HepG2 (cell line): ENCODE measurements at regions not wholly inside any gene's neighbourhood (a gene's known extent, or its start where the extent isn't known, plus 50 kb on each side); places are given as distances from the start of the nearest gene placed in this dataset.

Experiments
- ATAC-seq: fragments of 200-7000 bp; cut with Tn5 transposase; 3 replicates; pipeline ENCODE4 v1.9.1; 2020; ENCODE audit warnings: mild to moderate bottlenecking, moderate library complexity
- BruUV-seq: library from RNA; stranded (reverse); fragments of 400-500 nt; replicated peaks from 2 replicates; lab custom pipeline; 2021; lab: Mats Ljungman, UMichigan
- CTCF ChIA-PET: fragments of 300-600 bp; formaldehyde crosslinking; extraction: SDS; loops from one replicate; lab custom pipeline; 2021; ENCODE audit warnings: low total read pairs, inconsistent platforms, low intra/inter-chr PET ratio; lab: Yijun Ruan, JAX
- POLR2A ChIA-PET: fragments of 350-600 bp; sonication (Branson Sonifier 250); formaldehyde crosslinking; loops from one replicate; lab custom pipeline; 2020; ENCODE audit warnings: antibody characterized with exemption, inconsistent platforms; lab: Yijun Ruan, JAX
- DNase-seq: peaks from one replicate; pipeline ENCODE4 v3.0.0-alpha.2; 2015; ENCODE audit warnings: low spot score
- FAIRE-seq: peaks from 3 replicates; lab custom pipeline; 2011; peaks lifted over from hg19 to GRCh38; lab: Jason Lieb, UNC
- H2AFZ ChIP-seq: one replicate; pipeline ENCODE4 v1.6.1; 2011; ENCODE audit warnings: low read length, inconsistent platforms
- H3K27ac ChIP-seq: fragments of 300-600 bp; 3 replicates; pipeline ENCODE4 v1.8.0; 2011; ENCODE audit warnings: mixed run types, mild to moderate bottlenecking, mixed read lengths, low read length, inconsistent platforms; ENCODE audit not compliant: insufficient read depth; ENCODE audit errors: extremely low read length
- H3K27me3 ChIP-seq, 2 experiments: fragments of 200-600 bp in 1 of 2; 2 replicates in 1 of 2; 3 replicates in 1 of 2; pipeline versions ENCODE4 v1.6.0 to v1.8.0; 2011; ENCODE audit warnings: low read length in 2 of 2, mild to moderate bottlenecking in 2 of 2, moderate library complexity in 2 of 2, inconsistent platforms in 1 of 2; ENCODE audit not compliant: insufficient read depth in 2 of 2, control insufficient read depth in 1 of 2
- H3K36me3 ChIP-seq, 2 experiments: fragments of 200-600 bp in 1 of 2; replicated peaks in 1 of 2; 2 replicates in 1 of 2; 3 replicates in 1 of 2; pipeline versions ENCODE4 v1.5.1 to v1.8.0; 2011; ENCODE audit warnings: low read length in 2 of 2, inconsistent platforms in 1 of 2; ENCODE audit not compliant: insufficient read depth in 2 of 2, control insufficient read depth in 1 of 2
- H3K4me1 ChIP-seq: 2 replicates; pipeline ENCODE4 v1.5.1; 2012; ENCODE audit warnings: low read length, inconsistent platforms; ENCODE audit not compliant: insufficient read depth
- H3K4me2 ChIP-seq: 2 replicates; pipeline ENCODE4 v1.6.0; 2011; ENCODE audit warnings: low read depth, low read length, inconsistent platforms
- H3K4me3 ChIP-seq, 3 experiments: fragments of 200-600 bp in 1 of 3; sonication (generic), shearing (Covaris generic) in 1 of 3; replicated peaks in 1 of 3; 2 replicates each; pipeline ENCODE4 v1.5.1; 2011 to 2016; ENCODE audit warnings: low read length in 3 of 3, inconsistent platforms in 2 of 3, low read depth in 2 of 3, mild to moderate bottlenecking in 2 of 3, control low read depth in 1 of 3, mixed read lengths in 1 of 3; ENCODE audit not compliant: insufficient read depth in 1 of 3
- H3K79me2 ChIP-seq: one replicate; pipeline ENCODE4 v1.6.1; 2011; ENCODE audit warnings: low read length, inconsistent platforms; ENCODE audit not compliant: insufficient read depth
- H3K9ac ChIP-seq: 2 replicates; pipeline ENCODE4 v1.6.0; 2011; ENCODE audit warnings: mild to moderate bottlenecking, low read depth, low read length, inconsistent platforms; ENCODE audit not compliant: insufficient read depth
- H3K9me3 ChIP-seq: 2 replicates; pipeline ENCODE4 v1.5.1; 2012; ENCODE audit warnings: mild to moderate bottlenecking, low read length
- H4K20me1 ChIP-seq: 2 replicates; pipeline ENCODE4 v1.6.0; 2011; ENCODE audit warnings: inconsistent platforms, mild to moderate bottlenecking, low read length, moderate library complexity; ENCODE audit not compliant: insufficient read depth
- ATAD3A ChIP-seq: sonication (generic); formaldehyde crosslinking; IDR thresholded peaks from 2 replicates; pipeline ENCODE4 v1.4.0; 2020; ENCODE audit warnings: missing genetic modification reagents
- GATA4 ChIP-seq: sonication (generic); IDR thresholded peaks from 2 replicates; pipeline ENCODE4 v1.6.1; 2016; ENCODE audit warnings: antibody characterized with exemption, low read depth, borderline replicate concordance
- HDAC1 ChIP-seq: sonication (generic); formaldehyde crosslinking; IDR thresholded peaks from 2 replicates; pipeline ENCODE4 v1.5.1; 2020; ENCODE audit warnings: mild to moderate bottlenecking, missing genetic modification reagents
- HDAC2 ChIP-seq: sonication (generic); formaldehyde crosslinking; IDR thresholded peaks from 2 replicates; pipeline ENCODE4 v1.4.0; 2020; ENCODE audit warnings: missing genetic modification reagents
- POLR2AphosphoS5 ChIP-seq: IDR thresholded peaks from 2 replicates; pipeline ENCODE4 v1.6.1; 2012; ENCODE audit warnings: low read depth, low read length
- REPIN1 ChIP-seq: sonication (generic); formaldehyde crosslinking; IDR thresholded peaks from 2 replicates; pipeline ENCODE4 v1.8.0; 2022; ENCODE audit warnings: missing genetic modification reagents, low read depth, mild to moderate bottlenecking, borderline replicate concordance
- SKI ChIP-seq: fragments of 450-650 bp; IDR thresholded peaks from one replicate; pipeline ENCODE4 v1.6.1; 2018; ENCODE audit warnings: mild to moderate bottlenecking; ENCODE audit not compliant: partially characterized antibody
- SOX13 ChIP-seq, 3 experiments: fragments of 450-650 bp in 1 of 3; sonication (generic) in 1 of 3; formaldehyde crosslinking in 1 of 3; IDR thresholded peaks in 2 of 3; conservative IDR thresholded peaks in 1 of 3; 2 replicates each; pipeline versions ENCODE4 v1.5.0 to v1.6.1; 2016 to 2020; ENCODE audit warnings: antibody characterized with exemption in 1 of 3, mild to moderate bottlenecking in 1 of 3, missing compliant biosample characterization in 1 of 3, missing genetic modification reagents in 1 of 3, moderate library complexity in 1 of 3
- SP1 ChIP-seq, 2 experiments: fragments of 450-650 bp in 1 of 2; sonication (generic) in 1 of 2; formaldehyde crosslinking in 1 of 2; IDR thresholded peaks; 2 replicates each; pipeline versions ENCODE4 v1.4.0 to v1.6.1; 2016 to 2020; ENCODE audit warnings: missing genetic modification reagents in 1 of 2
- ZFP41 ChIP-seq: sonication (generic); formaldehyde crosslinking; IDR thresholded peaks from 2 replicates; pipeline ENCODE4 v1.4.0; 2020; ENCODE audit warnings: mild to moderate bottlenecking, missing genetic modification reagents, borderline replicate concordance
- ZNF660 ChIP-seq: sonication (generic); formaldehyde crosslinking; IDR thresholded peaks from 2 replicates; pipeline ENCODE4 v1.5.1; 2020; ENCODE audit warnings: mild to moderate bottlenecking, low read depth, missing genetic modification reagents, borderline replicate concordance
- ZNF749 ChIP-seq: sonication (generic); formaldehyde crosslinking; IDR thresholded peaks from 2 replicates; pipeline ENCODE4 v1.8.0; 2022; ENCODE audit warnings: mild to moderate bottlenecking, missing genetic modification reagents, moderate library complexity, borderline replicate concordance
- ZNF772 ChIP-seq: sonication (generic); formaldehyde crosslinking; IDR thresholded peaks from 2 replicates; pipeline ENCODE4 v1.5.0; 2020; ENCODE audit warnings: mild to moderate bottlenecking, missing genetic modification reagents
- WGBS: methylation state at CpG from one replicate; pipeline ENCODE4 v1.1.6; 2017; ENCODE audit warnings: low lambda C conversion rate; 5-methylcytosine and 5-hydroxymethylcytosine counted together
- in situ Hi-C: cut with HindIII; loops from 2 replicates; pipeline ENCODE4 v1.10.0; 2017; ENCODE audit warnings: low pct_unique_long_range_greater_than_20kb; ENCODE audit not compliant: extremely low pct_ligation_motif_present
- intact Hi-C: fragments of 100-400 bp; cut with micrococcal nuclease; formaldehyde crosslinking; loops from one replicate; pipeline ENCODE4 v1.10.0; 2022; ENCODE audit not compliant: unreplicated experiment
- TF ChIP-seq, protein P1 (sequence below): sonication (generic); formaldehyde crosslinking; IDR thresholded peaks from 2 replicates; pipeline ENCODE4 v1.5.1; 2020; ENCODE audit warnings: mild to moderate bottlenecking, missing genetic modification reagents, moderate library complexity
- TF ChIP-seq, protein P2 (sequence below), 2 experiments: fragments of 450-650 bp in 1 of 2; sonication (generic) in 1 of 2; formaldehyde crosslinking in 1 of 2; IDR thresholded peaks; 2 replicates each; pipeline versions ENCODE4 v1.6.1 to v1.8.0; 2016 to 2022; ENCODE audit warnings: antibody characterized with exemption in 1 of 2, mild to moderate bottlenecking in 1 of 2, missing genetic modification reagents in 1 of 2

DNA sequence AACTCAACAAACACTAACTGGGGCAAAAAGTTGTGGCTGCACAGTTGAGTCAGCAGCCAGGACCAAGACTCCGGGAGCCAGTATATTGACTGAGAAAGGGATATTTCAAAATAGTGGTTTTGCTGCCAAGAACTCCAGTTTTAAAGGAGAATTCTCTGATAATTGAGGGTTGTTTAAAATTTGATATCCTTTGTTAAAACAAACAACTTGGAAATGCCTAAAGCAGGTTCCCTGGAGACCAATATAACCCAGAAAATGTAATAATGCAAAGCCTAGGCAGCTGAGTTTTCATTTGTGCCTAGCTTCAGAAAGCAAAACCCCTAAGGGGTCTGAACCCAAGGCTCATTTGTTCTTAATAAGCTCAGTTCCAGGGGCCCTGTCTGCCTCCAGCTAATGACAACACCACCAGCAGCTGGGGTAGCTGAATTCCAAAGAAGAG, 311.7 kb upstream of the CCDC196 start:
- CTCF ChIA-PET = no interaction called here
- intact Hi-C loops = no loop called here

More for the DNA sequence above, 311.7 kb upstream of the CCDC196 start:
- no peak overlapping the region for H3K27ac ChIP-seq
- no peak for DNase-seq
- no peak for TF ChIP-seq REPIN1 (CRISPR knock-in tag)
- TF ChIP-seq ZNF749 (CRISPR knock-in tag) = no peak
- TF ChIP-seq SKI = no peak
- TF ChIP-seq ZFP41 (CRISPR knock-in tag) = no peak
- TF ChIP-seq, protein P1, sequence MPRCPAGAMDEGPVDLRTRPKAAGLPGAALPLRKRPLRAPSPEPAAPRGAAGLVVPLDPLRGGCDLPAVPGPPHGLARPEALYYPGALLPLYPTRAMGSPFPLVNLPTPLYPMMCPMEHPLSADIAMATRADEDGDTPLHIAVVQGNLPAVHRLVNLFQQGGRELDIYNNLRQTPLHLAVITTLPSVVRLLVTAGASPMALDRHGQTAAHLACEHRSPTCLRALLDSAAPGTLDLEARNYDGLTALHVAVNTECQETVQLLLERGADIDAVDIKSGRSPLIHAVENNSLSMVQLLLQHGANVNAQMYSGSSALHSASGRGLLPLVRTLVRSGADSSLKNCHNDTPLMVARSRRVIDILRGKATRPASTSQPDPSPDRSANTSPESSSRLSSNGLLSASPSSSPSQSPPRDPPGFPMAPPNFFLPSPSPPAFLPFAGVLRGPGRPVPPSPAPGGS = no peak
- TF ChIP-seq HDAC2 (CRISPR knock-in tag) = no peak
- no peak for TF ChIP-seq GATA4
- TF ChIP-seq SP1 (IDR thresholded peaks at IDR 0.05) = no peak
- no peak for TF ChIP-seq SP1 (CRISPR knock-in tag; IDR thresholded peaks at IDR 0.05)
- no peak for TF ChIP-seq POLR2AphosphoS5
- TF ChIP-seq, protein P2, sequence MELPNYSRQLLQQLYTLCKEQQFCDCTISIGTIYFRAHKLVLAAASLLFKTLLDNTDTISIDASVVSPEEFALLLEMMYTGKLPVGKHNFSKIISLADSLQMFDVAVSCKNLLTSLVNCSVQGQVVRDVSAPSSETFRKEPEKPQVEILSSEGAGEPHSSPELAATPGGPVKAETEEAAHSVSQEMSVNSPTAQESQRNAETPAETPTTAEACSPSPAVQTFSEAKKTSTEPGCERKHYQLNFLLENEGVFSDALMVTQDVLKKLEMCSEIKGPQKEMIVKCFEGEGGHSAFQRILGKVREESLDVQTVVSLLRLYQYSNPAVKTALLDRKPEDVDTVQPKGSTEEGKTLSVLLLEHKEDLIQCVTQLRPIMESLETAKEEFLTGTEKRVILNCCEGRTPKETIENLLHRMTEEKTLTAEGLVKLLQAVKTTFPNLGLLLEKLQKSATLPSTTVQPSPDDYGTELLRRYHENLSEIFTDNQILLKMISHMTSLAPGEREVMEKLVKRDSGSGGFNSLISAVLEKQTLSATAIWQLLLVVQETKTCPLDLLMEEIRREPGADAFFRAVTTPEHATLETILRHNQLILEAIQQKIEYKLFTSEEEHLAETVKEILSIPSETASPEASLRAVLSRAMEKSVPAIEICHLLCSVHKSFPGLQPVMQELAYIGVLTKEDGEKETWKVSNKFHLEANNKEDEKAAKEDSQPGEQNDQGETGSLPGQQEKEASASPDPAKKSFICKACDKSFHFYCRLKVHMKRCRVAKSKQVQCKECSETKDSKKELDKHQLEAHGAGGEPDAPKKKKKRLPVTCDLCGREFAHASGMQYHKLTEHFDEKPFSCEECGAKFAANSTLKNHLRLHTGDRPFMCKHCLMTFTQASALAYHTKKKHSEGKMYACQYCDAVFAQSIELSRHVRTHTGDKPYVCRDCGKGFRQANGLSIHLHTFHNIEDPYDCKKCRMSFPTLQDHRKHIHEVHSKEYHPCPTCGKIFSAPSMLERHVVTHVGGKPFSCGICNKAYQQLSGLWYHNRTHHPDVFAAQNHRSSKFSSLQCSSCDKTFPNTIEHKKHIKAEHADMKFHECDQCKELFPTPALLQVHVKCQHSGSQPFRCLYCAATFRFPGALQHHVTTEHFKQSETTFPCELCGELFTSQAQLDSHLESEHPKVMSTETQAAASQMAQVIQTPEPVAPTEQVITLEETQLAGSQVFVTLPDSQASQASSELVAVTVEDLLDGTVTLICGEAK (IDR thresholded peaks at IDR 0.05) = no peak
- TF ChIP-seq, protein P2 (CRISPR knock-in tag; IDR thresholded peaks at IDR 0.05) = no peak
- TF ChIP-seq ZNF660 (CRISPR knock-in tag) = no peak
- TF ChIP-seq HDAC1 (CRISPR knock-in tag) = no peak
- no peak for TF ChIP-seq SOX13 (IDR thresholded peaks at IDR 0.05)
- no peak for TF ChIP-seq SOX13 (CRISPR knock-in tag; conservative IDR thresholded peaks at IDR 0.05 in 1 of 2, IDR thresholded peaks at IDR 0.05 in 1 of 2)
- TF ChIP-seq ATAD3A (CRISPR knock-in tag) = no peak
- TF ChIP-seq ZNF772 (CRISPR knock-in tag) = no peak
- TF ChIP-seq, all 625 proteins: peak for 0
- no TSS peak for BruUV-seq
- in situ Hi-C loops = no loop called here
- no peaks in the 10 kb centered on the region for H3K36me3 ChIP-seq
- no peaks in the 10 kb centered on the region for H4K20me1 ChIP-seq
- H2AFZ ChIP-seq = no peak overlapping the region
- no peaks in the 10 kb centered on the region for H3K9me3 ChIP-seq
- WGBS = 0% methylated on average over 1 of the region's 1 CpG
- no peaks in the 10 kb centered on the region for H3K79me2 ChIP-seq
- FAIRE-seq (no peak), ATAC-seq (no peak)
- H3K4me2 ChIP-seq = no peak overlapping the region
- H3K9ac ChIP-seq = no peak overlapping the region
- POLR2A ChIA-PET = no interaction called here
- H3K4me3 ChIP-seq = no peak overlapping the region
- H3K4me1 ChIP-seq = no peaks in the 10 kb centered on the region
- no peaks in the 10 kb centered on the region for H3K27me3 ChIP-seq
